ENCODE measurements at regions not wholly inside any gene's neighbourhood (a gene's known extent, or its start where the extent isn't known, plus 50 kb on each side); places are given as distances from the start of the nearest gene placed in this dataset.

- no peak for DNase-seq
These were observed 868.1 kb upstream of the CNTNAP5 start for GRCh38 chr2:123157016-123157415.

GRCh38 chr2:123162400-123163016 is 862.6 kb upstream of the CNTNAP5 start:
- DNase-seq: no peak

GRCh38 chr2:123163398-123163797 is 861.7 kb upstream of the CNTNAP5 start:
- DNase-seq: no peak

- DNase-seq: no peak
These were observed 860.9 kb upstream of the CNTNAP5 start for GRCh38 chr2:123164216-123164615.

- DNase-seq: no peak
These were observed 859.5 kb upstream of the CNTNAP5 start for GRCh38 chr2:123165616-123166015.

- DNase-seq: no peak
These were observed 845.6 kb upstream of the CNTNAP5 start for GRCh38 chr2:123179526-123179925.

GRCh38 chr2:123195957-123196356 is 829.1 kb upstream of the CNTNAP5 start:
- DNase-seq: no peak

GRCh38 chr2:123200035-123200434 is 825.1 kb upstream of the CNTNAP5 start:
- no peak for DNase-seq

- DNase-seq: no peak
These were observed 817.8 kb upstream of the CNTNAP5 start for GRCh38 chr2:123207245-123207644.

GRCh38 chr2:123209202-123209601 is 815.9 kb upstream of the CNTNAP5 start:
- DNase-seq: no peak

- no peak for DNase-seq
These were observed 813.9 kb upstream of the CNTNAP5 start for GRCh38 chr2:123211181-123211580.

GRCh38 chr2:123245156-123245555 is 779.9 kb upstream of the CNTNAP5 start:
- DNase-seq: no peak

- no peak for DNase-seq
These were observed 766.1 kb upstream of the CNTNAP5 start for GRCh38 chr2:123258877-123259539.

GRCh38 chr2:123262856-123263255 is 762.2 kb upstream of the CNTNAP5 start:
- no peak for DNase-seq

- no peak for DNase-seq
These were observed 741.7 kb upstream of the CNTNAP5 start for GRCh38 chr2:123283431-123283830.

- no peak for DNase-seq
These were observed 721.4 kb upstream of the CNTNAP5 start for GRCh38 chr2:123303731-123304130.

Measured in right kidney (tissue), 1 donor.